Fibroblast of upper back skin (primary cell): ENCODE measurements at regions not wholly inside any gene's neighbourhood (a gene's known extent, or its start where the extent isn't known, plus 50 kb on each side); places are given as distances from the start of the nearest gene placed in this dataset.

Source experiments
- DNase-seq: peaks from one replicate; pipeline ENCODE4 v3.0.0-alpha.2; 2013

DNA sequence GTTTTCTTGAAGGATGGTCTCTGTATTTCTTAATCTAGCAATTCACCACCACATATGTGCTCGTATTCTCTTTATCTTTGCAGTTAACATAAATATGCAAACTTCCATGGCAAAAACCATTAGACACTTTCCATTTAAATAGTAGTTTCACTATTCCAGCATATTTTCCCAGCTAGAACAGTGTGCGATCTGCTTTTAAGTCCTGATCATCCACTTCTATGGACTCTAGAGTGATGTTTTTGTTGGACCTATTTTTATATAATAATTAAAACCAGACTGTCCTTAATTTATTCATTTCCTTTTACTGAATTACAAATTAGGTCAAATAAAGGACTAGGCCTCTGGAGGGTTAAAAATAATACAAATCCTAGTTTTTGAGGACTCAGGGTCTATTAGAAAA lies 418.4 kb upstream of the TRIB2 start:
- DNase-seq: no peak

DNA sequence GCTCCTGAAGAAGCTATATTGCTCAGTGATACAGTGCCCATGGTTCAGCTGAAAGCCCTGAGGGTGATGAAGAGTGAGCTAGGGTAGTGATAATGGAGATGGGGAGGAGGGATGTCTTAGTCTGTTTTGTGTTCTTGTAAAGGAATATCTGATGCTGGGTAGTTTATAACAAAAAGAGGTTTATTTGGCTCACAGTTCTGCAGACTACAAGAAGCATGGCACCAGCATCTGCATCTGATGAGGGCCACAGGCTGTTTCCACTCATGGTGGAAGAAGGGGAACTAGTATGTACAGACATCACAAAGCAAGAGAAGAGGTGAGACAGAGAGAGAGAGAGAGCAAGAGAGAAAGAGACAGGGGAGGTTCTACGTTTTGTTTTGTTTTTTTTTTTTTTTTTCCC lies 417.3 kb upstream of the TRIB2 start:
- DNase-seq: no peak

DNA sequence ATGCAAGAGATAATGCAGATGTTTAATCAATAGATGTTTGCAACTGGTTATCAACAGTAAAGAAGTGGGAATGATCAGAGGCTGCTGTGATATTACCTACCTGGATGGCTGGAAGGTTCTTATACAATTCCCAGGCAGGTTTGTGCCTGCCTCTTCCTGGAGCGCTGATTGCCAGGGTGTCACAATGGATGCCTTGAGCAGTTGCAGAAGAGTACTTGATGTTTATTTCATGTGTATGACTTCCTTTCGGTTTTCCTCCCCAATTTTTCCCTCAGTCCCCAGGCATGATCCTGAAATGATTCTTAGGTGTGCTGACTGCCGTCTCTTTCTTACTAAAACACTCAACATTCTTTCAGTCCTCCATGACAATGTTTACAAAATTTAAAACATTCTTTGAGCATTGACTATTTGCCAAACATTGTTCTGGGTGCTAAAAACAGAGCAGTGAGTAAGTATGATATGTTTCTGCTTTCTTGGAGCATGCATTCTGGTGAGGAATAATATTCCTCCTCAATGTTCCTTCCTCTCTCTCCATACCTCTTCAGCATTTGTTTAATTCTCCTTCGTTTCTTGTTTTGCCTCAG lies 416.6 kb upstream of the TRIB2 start:
- peak; percentile 44 for DNase-seq

DNA sequence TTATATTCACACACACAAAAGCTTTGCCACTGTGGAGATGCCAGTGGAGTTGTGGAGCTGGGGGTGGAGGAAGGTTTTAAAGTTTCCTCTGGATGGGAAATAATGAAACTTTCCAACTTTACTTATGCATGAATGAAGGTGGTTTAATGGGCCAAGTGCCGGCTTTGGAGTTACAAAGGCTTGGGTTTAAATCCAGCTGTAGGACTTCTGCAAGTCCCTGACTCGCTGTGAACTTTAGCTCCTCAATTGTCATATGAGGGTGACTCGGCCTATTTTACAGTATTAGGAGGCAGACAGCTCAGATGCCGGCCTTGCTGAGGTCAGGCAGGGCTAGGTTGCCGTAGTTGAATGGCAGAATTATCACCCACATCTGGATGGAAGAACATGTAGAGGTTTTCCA lies 415.8 kb upstream of the TRIB2 start:
- DNase-seq: no peak

DNA sequence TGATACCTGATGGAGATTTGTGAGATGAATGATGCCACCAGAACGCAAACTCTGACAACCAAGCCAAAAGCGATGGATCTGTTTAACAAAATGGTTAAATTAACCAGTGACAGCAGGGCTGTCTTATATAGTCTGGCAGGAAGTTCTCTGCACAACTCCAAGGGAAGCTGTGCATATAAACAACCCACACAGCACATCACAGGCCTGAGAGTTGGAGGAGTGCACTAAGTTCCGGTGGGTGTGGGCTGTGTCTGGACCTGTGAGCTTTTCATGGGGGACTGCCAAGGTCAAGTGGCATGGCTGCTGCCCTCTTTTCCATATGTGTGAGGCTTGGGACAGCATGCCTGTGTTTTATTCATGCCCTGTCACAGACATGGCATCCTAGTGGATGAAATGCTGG lies 414.6 kb upstream of the TRIB2 start:
- DNase-seq: no peak

DNA sequence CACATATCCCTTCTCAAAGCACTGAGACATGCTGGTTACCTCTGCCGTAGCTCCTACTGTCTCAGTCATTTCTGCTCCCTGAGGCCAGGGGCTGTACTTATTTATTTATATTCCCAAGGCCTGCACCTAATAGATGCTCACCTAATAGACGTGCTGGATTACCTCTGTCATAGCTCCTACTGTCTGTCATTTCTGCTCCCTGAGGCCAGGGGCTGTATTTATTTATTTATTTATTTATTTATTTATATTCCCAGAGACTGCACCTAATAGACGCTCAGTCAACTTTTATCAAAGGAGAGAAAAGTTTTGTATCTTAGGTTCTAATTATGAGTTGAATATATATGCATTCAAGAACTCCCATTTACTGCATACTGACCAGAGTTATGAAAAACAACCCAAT lies 414.0 kb upstream of the TRIB2 start:
- DNase-seq: no peak

DNA sequence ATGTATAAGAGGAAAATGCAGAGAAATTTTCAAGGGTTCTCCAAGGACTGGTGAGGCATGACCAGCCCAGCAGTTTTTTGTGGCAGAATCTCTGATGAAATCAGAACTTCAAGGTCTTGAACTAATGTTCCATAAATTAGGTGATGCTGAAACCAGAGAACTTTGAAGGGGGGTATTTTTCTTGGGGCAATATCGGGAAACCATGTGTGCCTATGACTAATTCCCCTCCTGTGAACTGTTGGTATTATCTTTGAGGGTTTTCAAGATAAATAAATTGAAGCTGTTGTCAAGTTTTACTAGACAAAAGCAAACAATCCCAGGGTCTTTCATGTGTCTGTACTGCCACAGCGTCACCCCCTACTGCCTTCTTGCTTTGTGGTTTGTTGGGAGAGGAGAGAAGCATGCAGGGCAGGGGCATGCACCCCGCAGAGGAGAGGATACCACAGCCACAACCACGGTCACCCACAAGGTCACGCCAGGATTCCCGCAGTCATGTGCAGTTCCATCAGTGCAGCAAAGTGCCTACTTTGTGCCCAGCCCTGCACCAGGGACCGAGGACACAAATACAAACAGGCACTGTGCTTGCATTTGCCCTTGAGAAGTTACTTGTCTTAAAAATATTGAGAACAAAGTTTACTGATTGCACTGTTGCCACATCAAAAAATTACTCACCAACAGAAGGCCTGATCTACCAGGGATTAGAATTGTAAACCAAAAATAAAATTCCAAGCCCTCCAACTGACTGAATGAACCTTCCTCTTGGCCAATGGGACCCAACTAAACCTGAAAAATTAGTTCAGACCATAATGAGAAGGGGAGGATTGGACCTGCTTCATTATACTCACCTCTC lies 413.3 kb upstream of the TRIB2 start:
- DNase-seq: peak; percentile 76

DNA sequence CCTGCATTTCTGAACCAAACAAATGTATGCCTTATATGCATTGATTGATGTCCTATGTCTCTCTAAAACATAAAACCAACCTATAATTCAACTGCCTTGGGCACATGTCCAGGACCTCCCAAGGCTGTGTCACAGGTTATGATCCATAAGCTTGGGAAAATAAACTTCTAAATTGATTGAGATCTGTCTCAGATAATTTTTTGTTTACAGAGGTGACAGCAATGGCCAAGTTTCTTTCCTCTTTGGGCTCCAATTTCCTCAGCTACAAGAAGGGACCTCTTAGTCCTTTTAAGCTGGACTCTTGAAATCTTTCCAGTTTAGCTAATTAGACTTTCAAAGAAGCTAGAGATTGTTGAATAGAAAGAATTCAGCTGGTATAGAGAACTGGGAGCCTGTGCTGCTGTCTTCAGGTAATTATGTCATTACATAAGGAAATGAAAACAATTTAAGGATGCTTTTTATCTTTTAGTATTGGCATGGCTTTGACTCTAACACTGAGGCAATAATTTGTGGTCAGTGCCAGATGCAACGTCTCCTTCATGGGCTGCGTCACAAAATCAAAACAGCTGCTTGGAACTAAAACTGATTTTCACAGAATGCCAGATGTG lies 412.1 kb upstream of the TRIB2 start:
- DNase-seq: peak; percentile 63

DNA sequence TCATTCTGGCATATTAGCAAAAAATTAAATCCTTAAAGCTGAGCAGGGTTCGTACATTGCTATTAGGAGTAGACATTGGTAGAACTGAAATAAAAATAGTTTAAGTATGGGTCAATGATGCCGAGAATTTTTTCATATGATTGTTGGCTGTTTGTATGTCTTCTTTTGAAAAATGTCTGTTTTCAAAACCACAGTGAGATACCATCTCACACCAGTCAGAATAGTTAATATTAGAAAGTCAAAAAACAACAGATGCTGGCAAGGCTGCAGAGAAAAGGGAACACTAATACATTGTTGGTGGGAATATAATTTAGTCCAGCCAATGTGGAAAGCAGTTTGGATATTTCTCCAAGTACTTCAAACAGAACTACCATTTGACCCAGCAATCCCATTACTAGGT lies 410.8 kb upstream of the TRIB2 start:
- DNase-seq: no peak

DNA sequence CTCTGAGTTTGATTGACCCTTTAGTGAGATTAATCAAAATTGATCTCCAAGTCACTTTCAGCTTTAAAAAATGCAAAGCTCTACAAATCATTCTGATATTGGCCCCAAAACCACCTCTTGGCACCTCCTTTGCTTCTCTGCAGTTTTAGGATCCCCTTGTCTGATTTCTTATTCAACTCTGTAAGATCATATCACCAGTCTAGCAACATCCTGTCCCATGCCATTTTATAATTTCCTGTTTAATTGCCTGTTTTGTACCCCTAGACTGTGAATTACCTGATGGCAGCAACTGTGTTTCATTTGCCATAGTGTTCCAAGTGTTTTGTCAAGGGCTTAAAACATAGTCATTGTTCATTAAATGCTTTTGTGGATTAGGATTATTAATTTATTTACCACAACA lies 406.3 kb upstream of the TRIB2 start:
- no peak for DNase-seq

DNA sequence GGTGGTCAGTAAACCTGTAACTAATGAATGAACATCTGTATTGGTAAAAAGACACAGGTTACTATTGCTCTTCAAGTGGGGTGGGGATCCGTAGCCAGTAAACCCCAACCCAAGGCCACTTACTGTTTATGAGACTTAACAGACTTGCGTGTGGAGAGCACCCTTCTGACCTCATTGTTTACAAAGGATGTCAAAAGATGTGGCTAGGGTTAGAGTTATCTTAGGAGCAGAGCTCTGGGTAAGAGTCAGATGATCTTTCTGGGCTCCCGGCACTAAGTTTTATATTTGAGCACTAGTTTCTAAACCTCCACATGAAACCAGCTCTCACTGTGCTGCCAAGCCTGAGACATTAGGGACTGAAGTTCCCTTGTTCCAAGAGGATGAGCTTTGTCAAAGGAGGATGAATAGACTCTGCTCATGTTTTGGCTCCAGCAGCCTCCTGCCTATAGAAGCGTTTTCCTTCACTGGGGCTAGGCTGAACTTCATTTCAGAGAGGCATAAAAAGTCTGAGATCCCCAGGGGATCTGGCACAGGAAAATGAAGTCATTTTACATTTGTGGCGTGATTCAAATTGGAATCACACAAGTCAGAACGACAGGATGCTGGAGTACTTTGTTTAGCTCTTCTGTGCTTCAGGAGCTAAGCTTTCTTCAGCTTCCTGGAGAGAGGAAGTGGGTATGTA lies 403.1 kb upstream of the TRIB2 start:
- DNase-seq: no peak

DNA sequence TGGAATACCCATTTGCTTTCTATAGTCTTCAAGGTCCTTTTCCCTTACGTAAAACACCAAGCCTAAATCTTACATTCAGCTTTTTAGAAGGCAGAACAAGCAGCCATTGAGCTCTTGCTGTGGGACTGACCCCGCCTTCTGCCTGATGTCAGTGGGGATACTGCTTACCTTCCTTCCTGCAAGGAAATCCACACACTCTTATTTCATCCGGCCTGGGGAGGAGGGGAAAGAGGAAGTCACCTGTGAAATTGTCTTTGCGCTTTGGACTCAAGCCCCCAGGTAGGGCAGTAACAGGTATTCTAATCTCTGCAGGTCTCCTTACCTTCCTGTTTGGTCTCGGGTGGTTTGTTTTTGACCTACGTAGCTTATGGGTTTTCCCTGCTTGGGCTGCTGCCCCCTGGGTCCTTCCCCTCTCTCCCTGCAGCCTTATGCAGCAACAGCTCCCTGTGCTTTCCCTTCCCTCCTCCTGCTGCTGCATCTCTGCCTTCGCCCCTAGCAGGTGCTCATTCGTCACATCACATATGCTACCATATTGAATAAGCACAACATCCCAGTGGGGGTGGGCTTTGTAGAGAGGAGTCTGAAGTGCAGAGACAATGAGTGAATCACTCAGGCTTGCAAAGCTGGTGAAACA lies 402.5 kb upstream of the TRIB2 start:
- no peak for DNase-seq

DNA sequence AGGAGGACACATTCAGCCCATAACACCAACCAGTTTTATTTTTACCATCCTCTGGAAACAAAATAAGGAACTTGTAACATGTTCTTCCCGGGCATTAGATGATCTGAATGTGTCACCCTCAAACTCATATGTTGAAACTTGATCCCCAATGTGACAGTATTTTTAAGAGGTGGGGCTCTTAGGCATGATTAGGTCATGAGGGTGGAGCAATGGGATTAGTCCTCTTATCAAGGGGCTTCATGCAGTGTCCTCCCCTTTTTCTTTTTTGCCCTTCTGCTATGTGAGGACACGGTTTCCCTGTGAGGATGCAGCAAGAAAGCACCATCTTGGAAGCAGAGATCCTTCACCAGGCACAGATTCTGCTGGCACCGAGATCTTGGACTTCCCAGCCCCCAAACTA lies 401.5 kb upstream of the TRIB2 start:
- no peak for DNase-seq

DNA sequence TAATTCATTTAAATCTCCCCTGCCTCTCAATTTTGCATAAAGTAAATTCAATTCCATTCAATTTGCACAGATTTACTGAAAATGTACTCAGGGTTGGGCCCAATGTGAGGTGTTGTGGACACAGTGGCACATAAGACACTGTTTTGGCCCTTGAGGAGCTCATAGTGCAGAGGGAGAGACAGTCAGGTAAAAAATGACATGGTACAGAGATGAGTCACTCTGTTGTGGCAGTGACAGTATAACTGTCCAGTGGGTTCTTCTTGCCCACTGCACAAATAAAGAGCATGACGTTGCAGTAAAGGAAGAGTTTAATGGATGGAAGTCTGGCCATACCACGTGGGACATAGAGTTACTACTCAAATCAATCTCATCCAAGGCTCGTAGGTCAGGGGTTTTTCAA lies 400.3 kb upstream of the TRIB2 start:
- DNase-seq: no peak

DNA sequence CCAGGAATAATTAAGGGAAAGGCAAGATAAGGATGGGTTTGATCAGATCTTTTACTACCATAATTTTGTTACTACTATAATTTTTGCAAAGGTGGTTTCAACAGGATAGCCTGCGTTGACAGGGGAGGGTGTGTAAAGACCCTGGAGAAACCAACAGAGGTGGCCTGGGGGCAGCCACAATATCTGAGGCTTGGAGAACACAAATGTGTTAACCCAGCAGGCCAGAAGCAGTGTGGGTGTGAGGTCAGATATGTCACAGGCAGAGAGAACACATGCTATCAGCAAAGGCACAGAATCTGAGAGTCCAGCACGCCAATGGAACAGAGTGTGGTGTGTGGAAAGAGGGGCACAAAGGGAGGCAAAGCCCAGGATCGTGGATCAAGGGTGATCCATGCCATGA lies 399.4 kb upstream of the TRIB2 start:
- DNase-seq: no peak

DNA sequence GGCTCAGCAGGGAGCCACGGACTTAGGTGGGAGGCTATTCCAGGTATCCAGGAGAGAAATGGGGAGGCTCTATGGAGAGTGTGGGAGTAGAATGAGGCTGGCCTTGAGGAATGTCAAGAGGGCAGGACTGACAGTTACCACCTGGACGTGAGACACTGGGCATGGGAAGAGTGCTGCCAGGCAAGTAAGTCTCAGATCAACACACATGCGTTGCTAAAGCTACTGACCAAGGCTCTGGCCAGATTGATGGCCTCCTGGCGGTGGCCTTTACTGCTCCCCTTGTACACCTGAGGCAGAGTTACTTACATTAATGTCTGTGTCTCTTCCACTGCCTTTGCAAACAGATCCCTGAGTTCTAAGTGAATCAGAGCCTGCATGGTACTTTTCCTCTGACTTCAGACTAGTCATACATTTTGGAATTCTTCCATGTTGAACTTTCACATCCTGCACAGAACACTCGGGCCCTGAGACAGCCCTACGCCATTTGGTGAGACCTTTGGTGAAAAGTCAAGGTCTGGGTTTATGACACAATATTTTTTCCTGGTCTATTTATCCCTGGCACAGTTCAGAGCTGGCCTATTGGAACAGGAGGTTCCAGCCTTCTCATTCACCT lies 398.8 kb upstream of the TRIB2 start:
- peak; percentile 89 for DNase-seq

DNA sequence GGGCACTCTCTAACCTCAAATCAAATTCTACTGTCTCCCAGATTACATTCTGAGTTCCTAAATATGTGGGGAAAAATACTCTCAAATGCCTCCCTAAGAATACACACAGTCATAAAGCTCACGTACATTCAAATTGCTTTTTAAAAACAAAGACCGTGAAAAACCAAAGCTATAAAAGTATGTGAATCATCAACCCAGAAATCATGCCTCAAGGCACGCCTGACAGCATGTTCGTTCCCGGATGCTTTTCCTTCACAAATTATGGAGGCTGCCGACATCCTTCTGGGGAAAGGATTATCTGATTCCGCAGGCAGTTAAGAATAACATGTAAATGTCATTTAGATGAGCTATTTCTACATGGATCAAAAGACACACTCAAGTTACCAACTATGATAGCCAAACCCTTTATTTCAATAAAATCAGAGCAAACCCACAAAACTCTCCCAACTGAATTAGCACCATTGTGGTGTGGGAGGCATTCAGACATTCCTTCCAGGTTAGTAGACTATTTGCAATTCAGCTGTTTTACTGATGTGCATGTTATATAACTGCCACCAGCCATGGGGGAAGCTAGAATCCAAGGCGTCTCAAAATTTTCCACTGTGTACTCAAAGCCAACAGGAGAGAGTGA lies 398.2 kb upstream of the TRIB2 start:
- peak; percentile 97 for DNase-seq

DNA sequence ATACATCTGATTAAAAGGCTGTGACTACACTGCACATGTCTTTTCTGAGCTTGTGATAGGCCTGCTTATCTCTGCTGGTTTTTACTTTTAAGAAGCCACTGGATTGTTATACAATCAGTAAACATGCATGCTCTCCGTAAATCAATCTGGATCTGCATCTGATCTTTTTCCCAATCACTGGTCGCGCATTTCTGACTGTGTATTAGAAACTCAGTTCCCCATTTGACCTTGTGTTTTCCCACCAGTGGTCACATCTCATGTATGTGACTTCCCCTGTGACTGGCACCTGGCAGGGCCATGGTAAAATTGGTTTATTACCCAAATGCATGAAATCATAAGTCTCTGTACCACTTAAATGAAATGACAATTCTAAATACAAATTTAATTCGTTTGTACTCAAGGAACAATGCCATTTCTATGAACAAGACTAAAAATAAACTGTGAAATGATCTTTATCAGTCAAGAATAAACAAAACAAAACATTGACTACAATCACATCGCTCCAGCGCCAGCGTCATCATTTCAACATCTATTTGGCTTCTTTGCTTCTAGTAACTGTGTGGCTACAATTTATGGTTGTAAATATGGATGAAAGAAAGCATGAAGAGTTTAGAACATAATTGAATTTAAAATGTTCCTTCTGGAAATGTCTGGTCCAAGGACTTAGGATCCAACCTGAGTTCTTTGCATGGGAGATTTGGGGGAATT lies 396.6 kb upstream of the TRIB2 start:
- no peak for DNase-seq

DNA sequence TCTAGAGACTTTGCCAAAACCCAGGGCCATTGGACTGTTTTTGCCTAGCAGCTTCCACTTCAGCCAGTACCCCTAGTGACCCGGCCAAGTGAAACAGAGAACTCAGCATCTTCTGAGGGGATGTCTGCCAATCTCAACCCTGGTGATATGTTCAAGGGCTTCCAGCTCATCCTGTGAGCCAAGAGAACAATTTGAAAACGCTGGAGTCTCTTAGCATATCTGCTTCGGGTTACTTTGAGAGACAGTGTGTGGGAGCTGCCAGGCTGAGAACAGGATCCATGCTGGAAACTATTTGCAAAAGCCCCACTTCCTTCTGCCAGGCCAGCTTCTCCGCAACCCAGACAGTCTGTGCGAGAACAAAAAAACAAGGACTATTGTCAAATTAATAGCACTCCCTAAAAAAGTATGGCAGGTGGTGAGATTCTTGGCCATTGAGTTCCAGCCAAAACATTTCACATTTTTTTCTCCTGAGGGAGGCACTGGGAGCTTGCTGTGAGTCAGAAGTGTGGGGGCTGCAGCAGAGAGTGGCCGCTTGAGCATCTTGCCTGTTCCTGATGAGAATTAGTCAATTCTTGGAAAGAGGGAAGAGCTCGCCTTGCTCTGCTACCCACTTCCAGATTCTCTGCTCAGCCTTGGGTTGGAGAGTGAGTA lies 395.6 kb upstream of the TRIB2 start:
- DNase-seq: peak; percentile 97

DNA sequence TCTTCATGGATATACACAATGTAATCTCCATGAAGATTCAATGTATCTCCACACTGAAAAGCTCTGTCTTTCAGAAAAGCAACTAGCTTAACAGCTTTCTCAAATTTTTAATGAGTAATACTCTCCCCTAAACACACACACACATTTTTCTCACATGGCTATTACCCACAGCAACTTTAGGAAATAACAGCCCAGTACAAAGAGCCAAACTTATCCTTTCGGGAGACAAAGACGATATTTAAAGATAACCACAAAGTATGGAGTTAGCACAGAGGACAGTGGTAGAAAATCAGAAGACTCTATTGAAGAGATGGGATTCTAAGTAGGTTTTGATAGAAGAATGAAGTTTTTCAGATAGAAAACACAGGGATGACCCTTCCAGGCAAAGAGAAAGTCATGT lies 394.9 kb upstream of the TRIB2 start:
- peak; percentile 22 for DNase-seq

DNA sequence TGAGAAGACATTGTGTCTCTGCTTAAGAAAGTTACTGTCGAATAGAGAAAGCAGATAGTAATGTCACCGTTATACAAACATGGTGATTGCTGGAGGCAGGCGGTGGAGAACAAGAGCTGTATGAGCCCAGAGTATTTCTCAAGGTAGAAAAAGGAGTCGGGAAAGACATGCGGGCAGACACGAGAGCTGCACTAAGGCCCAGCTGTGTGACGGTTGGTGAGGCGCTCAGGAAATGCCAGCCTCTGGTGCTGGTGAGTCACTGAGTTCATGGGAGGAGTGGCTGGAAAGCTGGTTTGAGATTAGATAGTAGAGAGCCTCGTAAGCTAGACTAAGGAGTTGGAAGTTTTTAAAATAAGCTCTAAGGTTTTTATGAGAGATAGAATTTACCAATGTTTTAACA lies 390.9 kb upstream of the TRIB2 start:
- DNase-seq: no peak
